GM18502 (cell line): ENCODE measurements at regions not wholly inside any gene's neighbourhood (a gene's known extent, or its start where the extent isn't known, plus 50 kb on each side); places are given as distances from the start of the nearest gene placed in this dataset.
"Not testable (repeated sequence)": the region's sequence is repeated elsewhere in the genome, so short reads cannot be mapped to it uniquely, and the experiment has no call there.

Experiments used
- ATAC-seq: cut with Tn5 transposase; IDR thresholded peaks from one replicate; pipeline ENCODE4 v1.9.1; 2021; ENCODE audit warnings: mild to moderate bottlenecking; ENCODE audit not compliant: unreplicated experiment, poor library complexity

DNA sequence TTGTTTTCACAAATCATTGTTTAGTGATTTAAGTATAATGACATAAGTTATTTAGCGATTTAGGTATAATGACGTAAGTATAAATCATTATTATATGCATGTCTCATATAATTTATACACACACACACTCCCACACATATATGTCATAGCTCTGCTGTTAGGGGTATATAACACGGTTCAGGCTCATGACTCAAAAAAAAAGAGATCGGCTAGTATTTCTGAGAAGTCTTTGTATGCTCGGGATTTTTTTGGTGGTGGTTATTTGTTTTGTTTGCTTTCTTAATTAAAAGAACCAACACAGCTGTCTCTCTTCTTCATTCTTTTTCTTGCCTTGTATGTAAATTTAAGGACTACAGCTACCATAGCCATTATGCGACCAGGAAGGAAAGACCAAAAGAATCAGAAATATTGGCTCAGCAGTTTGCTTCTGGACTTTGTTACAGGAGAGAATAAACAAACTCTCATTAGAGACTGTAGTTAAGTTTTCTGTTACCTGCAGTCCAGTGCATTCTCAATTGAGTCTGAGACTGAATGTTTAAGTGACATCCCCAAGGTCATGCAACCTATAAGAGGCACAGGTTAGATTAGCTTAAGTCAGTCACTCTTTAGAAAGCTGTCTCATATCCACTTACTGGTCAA lies 83.2 kb upstream of the NREP start:
- ATAC-seq: no peak

DNA sequence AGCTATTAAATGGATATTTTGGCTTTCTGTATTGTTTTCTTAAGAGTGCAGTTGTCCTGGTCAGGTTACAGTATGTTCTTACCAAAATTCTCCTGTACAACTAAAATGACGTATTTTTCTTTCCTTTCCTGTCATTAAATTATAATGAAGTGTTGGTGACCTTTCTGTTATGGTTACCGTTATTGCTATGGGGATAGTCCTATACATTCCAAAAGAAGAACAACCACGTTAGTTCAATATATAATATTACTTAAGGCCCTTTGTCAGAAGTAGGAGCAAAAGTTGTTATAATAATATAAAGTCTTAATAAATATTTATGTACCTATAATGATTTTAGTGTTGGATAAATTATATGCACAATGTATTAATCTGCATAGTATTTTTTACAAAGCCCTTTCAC lies 82.4 kb upstream of the NREP start:
- no peak for ATAC-seq

DNA sequence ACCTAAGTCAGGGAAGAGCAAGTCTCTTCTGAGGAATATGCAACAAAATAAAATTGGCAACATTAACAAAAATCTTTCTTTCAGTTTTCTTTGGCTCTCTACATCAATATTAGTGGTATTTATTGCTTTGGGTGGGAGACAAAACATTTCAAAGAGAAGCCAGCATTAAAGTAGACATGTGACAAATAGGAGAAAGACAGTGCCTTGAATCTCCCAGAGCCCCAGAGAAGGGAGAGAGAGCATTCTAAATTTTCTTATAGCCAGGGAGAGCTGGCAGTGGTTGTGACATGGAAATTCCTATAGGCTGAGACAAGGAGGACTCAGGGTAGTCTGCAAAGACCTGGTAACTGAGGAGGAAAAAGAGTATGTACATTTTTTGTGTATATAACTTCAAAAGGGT lies 79.4 kb upstream of the NREP start:
- ATAC-seq: no peak

DNA sequence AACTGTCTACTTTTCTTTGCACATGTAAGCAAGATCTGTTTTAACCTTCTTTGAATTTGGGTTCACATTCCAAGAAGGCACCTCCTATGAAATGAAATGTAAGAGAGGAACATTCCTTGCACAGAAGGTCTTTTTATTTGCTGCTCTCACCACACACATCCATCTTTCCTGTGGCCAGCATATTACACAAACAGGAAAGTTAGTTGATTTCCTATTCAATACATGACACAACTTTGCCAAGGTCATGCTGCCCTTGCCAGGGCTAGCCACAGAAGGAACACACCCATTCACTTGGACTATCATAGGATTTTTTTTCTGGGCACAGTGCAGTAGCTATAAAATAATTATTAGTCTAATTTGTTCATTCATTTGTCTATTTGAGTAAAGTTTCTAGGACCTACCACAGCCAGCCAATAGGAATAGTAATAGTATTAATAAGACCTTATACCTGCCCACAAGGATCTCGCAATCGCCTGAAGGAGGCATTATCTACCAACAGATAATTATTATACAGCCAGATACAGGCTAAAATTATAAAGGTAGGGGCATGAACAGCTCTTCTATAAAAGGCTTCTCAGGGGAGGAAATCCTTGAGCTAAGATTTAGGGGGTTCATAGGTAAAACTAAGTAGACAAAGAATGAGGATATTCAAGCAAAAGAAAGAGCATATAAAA lies 78.1 kb upstream of the NREP start:
- ATAC-seq: no peak

DNA sequence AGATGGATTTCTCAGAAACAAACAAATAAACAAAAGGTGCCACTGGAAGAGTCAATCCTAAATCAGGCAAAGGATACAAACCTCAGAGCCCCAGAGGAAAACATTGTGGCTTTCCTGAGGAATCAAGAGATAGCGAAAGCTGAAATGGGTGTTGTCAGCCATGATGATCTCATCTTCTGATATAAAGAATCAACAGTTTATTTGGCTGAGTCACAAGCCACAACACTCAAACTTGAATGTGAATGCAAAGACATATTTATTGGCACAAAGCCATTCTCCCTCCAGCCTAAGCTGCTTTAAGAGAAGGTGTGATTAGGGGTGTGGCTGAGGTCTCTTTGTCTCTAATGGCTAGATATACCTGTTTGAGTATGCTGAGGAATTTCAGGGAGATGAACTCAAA lies 73.3 kb upstream of the NREP start:
- ATAC-seq: no peak

DNA sequence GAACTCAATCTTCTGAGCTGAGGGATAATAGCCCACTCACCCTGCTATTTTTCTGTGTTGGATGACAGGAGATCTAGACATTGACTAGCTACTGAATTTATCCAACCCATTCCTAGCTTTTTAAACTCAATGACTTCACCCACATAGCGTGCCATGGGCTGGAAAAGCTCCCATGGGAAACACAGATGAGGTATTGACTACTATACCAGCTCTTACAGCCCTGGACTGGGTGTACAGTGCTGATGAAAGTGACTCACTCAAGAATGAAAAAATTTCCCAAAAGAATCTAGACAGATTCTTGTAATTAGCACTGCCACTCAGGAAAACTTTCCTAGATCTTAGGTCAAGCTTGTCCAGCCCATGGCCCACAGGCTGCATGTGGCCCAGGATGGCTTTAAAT lies 72.7 kb upstream of the NREP start:
- ATAC-seq: no peak

DNA sequence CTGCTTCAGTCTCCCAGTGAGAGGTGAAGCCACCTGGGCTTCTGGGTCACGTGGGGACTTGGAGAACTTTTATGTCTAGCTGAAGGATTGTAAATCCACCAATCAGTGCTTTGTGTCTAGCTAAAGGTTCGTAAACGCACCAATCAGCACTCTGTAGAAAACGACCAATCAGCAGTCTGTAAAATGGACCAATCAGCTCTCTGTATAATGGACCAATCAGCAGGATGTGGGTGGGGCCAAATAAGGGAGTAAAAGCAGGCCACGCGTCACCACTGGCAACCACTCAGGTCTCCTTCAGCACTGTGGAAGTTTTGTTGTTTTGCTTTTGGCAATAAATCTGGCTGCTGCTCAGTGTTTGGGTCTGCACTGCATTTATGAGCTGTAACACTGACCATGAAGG lies 69.1 kb upstream of the NREP start:
- ATAC-seq: no peak

DNA sequence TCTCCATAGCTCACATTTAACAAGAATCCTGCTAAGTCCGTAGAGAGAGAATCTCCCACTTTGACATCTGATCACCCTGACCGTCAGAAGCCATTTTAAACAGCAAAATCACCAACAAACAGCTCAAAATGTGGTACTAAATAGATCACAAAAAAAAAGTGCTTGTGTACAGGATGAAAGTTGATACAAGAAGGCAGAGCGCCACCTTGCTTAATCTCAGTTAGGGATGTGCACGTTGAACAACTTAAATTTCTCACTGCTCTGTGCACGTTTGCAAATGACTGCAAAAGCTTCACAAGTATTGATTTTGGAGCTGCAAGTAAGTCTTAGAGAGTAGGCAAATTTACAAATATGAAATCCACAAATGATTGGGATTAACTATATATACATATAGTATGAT lies 63.1 kb upstream of the NREP start:
- no peak for ATAC-seq

DNA sequence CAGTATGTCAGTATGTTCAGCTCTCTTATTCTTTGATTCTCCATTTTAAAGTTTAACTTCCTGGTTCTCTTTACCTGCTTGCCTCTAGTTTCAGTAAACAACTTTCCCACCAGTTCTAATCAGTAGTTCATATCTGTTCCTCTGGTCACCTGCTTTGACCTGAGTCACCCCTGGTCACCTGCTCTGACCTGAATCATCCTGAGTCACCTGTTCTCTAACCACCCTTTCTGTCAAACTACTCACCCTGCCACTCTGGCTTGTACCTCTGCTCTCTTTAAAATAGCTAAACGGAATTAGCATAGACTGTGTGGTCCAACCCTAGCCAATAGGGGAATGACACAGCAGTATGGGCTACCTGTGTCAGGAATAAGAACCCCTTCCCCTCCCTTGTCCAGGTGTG lies 62.0 kb upstream of the NREP start:
- ATAC-seq: not testable (repeated sequence)

DNA sequence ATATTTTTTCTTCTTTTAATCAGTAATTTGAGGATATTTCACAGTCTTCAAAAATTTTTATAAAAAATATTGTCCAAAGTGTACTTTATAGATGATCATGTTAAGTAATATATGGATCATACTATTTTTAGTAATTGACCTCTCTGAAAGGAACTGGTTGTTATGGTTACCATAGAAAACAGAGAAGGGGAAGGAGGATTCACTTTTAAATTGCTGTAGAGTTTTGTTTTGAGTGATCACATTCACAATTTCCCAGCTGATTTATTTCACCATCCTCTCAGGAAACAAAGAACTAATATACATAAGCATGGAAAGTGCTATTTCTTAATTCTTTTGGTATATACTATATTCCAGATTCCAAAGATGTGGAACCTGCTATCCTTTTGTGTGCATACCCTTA lies 56.5 kb upstream of the NREP start:
- no peak for ATAC-seq

DNA sequence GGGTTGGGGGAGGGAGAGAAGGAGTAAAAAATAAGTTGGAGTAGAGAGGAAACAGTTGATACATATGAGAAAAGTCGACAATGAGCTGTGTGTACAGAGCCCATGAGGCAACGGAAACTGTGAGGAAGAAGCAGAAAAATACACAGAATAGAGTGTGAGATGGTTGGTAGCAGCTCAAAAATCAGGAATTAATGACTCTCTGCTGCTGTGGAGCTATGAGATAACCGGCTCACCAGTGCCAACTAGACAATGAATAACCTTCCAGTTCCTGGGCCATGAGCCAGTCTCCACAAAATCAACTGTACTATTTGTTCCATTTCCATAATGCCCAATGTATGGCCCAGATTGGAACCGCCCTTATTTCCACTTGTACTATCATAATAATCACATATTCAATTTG lies 53.1 kb upstream of the NREP start:
- ATAC-seq: no peak
